ENCODE measurements at regions not wholly inside any gene's neighbourhood (a gene's known extent, or its start where the extent isn't known, plus 50 kb on each side); places are given as distances from the start of the nearest gene placed in this dataset.

DNA sequence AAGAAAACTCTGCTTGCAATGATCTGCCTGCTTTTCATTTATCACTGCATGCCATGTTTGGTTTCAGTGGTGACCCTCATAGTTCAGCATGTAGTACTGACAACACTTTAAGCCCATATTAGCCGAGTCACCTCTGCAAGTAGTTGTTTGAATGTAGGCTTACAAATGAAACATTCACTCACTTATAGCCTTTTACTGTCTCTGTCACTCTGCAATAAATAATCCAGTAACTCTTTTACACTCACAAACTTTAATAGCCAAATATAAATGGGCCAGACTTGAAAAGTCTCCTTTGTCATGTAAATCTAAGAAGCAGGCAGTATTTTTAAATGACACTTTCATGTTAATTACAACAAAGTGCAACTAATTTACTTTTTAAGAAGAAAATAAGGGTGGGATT, 1460.0 kb upstream of the ADGRB3 start:
- TF ChIP-seq, protein P1, sequence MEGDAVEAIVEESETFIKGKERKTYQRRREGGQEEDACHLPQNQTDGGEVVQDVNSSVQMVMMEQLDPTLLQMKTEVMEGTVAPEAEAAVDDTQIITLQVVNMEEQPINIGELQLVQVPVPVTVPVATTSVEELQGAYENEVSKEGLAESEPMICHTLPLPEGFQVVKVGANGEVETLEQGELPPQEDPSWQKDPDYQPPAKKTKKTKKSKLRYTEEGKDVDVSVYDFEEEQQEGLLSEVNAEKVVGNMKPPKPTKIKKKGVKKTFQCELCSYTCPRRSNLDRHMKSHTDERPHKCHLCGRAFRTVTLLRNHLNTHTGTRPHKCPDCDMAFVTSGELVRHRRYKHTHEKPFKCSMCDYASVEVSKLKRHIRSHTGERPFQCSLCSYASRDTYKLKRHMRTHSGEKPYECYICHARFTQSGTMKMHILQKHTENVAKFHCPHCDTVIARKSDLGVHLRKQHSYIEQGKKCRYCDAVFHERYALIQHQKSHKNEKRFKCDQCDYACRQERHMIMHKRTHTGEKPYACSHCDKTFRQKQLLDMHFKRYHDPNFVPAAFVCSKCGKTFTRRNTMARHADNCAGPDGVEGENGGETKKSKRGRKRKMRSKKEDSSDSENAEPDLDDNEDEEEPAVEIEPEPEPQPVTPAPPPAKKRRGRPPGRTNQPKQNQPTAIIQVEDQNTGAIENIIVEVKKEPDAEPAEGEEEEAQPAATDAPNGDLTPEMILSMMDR (IDR thresholded peaks at IDR 0.05): no peak
- TF ChIP-seq POLR2A (IDR thresholded peaks at IDR 0.05): no peak
